ENCODE measurements at regions not wholly inside any gene's neighbourhood (a gene's known extent, or its start where the extent isn't known, plus 50 kb on each side); places are given as distances from the start of the nearest gene placed in this dataset.

- no peak overlapping the region for H3K27ac ChIP-seq (ENCODE audit: low read depth, low read length)
- no peak overlapping the region for H3K9ac ChIP-seq (ENCODE audit: low read length)
- peaks cover 4% of the 10 kb centered on the region for H3K9me3 ChIP-seq (ENCODE audit: low read length)
- no peaks in the 10 kb centered on the region for H3K27me3 ChIP-seq (ENCODE audit: control insufficient read depth in 1 of 2, insufficient read depth in 2 of 2, low read length in 2 of 2)
- H3K4me1 ChIP-seq (ENCODE audit: insufficient read depth, low read length): no peaks in the 10 kb centered on the region
- no peaks in the 10 kb centered on the region for H3K36me3 ChIP-seq (ENCODE audit: insufficient read depth, low read length)
- no peak overlapping the region for H3K4me3 ChIP-seq (ENCODE audit: low read depth in 1 of 2, low read length in 2 of 2)
These were observed 148.2 kb upstream of the WNT4 start for GRCh38 chr1:22291057-22291456.

- H3K27ac ChIP-seq (ENCODE audit: low read depth, low read length): no peak overlapping the region
- no peaks in the 10 kb centered on the region for H3K27me3 ChIP-seq (ENCODE audit: control insufficient read depth in 1 of 2, insufficient read depth in 2 of 2, low read length in 2 of 2)
- H3K4me1 ChIP-seq (ENCODE audit: insufficient read depth, low read length): no peaks in the 10 kb centered on the region
- no peak overlapping the region for H3K4me3 ChIP-seq (ENCODE audit: low read depth in 1 of 2, low read length in 2 of 2)
- peaks cover 4% of the 10 kb centered on the region for H3K9me3 ChIP-seq (ENCODE audit: low read length)
- H3K36me3 ChIP-seq (ENCODE audit: insufficient read depth, low read length): no peaks in the 10 kb centered on the region
- no peak overlapping the region for H3K9ac ChIP-seq (ENCODE audit: low read length)
These were observed 148.6 kb upstream of the WNT4 start for GRCh38 chr1:22291494-22291893.

- Histone ChIP-seq H3K27me3 (ENCODE audit: control insufficient read depth in 1 of 2, insufficient read depth in 2 of 2, low read length in 2 of 2) (peaks cover 0 to under 1% of the 10 kb centered on the region in 2 donors), H3K4me1 (ENCODE audit: insufficient read depth, low read length) (no peaks in the 10 kb centered on the region), H3K36me3 (ENCODE audit: insufficient read depth, low read length) (no peaks in the 10 kb centered on the region), H3K4me3 (ENCODE audit: low read depth in 1 of 2, low read length in 2 of 2) (no peak overlapping the region), H3K9me3 (ENCODE audit: low read length) (peaks cover 4% of the 10 kb centered on the region), H3K27ac (ENCODE audit: low read depth, low read length) (no peak overlapping the region), H3K9ac (ENCODE audit: low read length) (no peak overlapping the region)
These were observed 149.3 kb upstream of the WNT4 start for GRCh38 chr1:22292011-22292788.

GRCh38 chr1:22295396-22295795 lies 152.5 kb upstream of the WNT4 start:
- Histone ChIP-seq H3K27ac (ENCODE audit: low read depth, low read length) (no peak overlapping the region), H3K4me3 (ENCODE audit: low read depth in 1 of 2, low read length in 2 of 2) (no peak overlapping the region), H3K27me3 (ENCODE audit: control insufficient read depth in 1 of 2, insufficient read depth in 2 of 2, low read length in 2 of 2) (peaks cover 0 to 5% of the 10 kb centered on the region in 2 donors), H3K36me3 (ENCODE audit: insufficient read depth, low read length) (no peaks in the 10 kb centered on the region), H3K9ac (ENCODE audit: low read length) (no peak overlapping the region), H3K4me1 (ENCODE audit: insufficient read depth, low read length) (no peaks in the 10 kb centered on the region), H3K9me3 (ENCODE audit: low read length) (peaks cover 4% of the 10 kb centered on the region)

- peaks cover 0 to 5% of the 10 kb centered on the region in 2 donors for H3K27me3 ChIP-seq (ENCODE audit: control insufficient read depth in 1 of 2, insufficient read depth in 2 of 2, low read length in 2 of 2)
- H3K4me3 ChIP-seq (ENCODE audit: low read depth in 1 of 2, low read length in 2 of 2): no peak overlapping the region
- H3K9me3 ChIP-seq (ENCODE audit: low read length): peaks cover 4% of the 10 kb centered on the region
- no peak overlapping the region for H3K27ac ChIP-seq (ENCODE audit: low read depth, low read length)
- H3K4me1 ChIP-seq (ENCODE audit: insufficient read depth, low read length): no peaks in the 10 kb centered on the region
- H3K36me3 ChIP-seq (ENCODE audit: insufficient read depth, low read length): no peaks in the 10 kb centered on the region
- no peak overlapping the region for H3K9ac ChIP-seq (ENCODE audit: low read length)
These were observed 153.0 kb upstream of the WNT4 start for GRCh38 chr1:22295856-22296255.

- Histone ChIP-seq H3K9me3 (ENCODE audit: low read length) (peaks cover 4% of the 10 kb centered on the region), H3K27me3 (ENCODE audit: control insufficient read depth in 1 of 2, insufficient read depth in 2 of 2, low read length in 2 of 2) (peaks cover 0 to 5% of the 10 kb centered on the region in 2 donors), H3K4me1 (ENCODE audit: insufficient read depth, low read length) (no peaks in the 10 kb centered on the region), H3K4me3 (ENCODE audit: low read depth in 1 of 2, low read length in 2 of 2) (no peak overlapping the region), H3K27ac (ENCODE audit: low read depth, low read length) (no peak overlapping the region), H3K36me3 (ENCODE audit: insufficient read depth, low read length) (no peaks in the 10 kb centered on the region), H3K9ac (ENCODE audit: low read length) (no peak overlapping the region)
These were observed 154.0 kb upstream of the WNT4 start for GRCh38 chr1:22296701-22297591.

- H3K27me3 ChIP-seq (ENCODE audit: control insufficient read depth in 1 of 2, insufficient read depth in 2 of 2, low read length in 2 of 2): peaks cover 0 to 5% of the 10 kb centered on the region in 2 donors
- H3K9ac ChIP-seq (ENCODE audit: low read length): no peak overlapping the region
- H3K4me1 ChIP-seq (ENCODE audit: insufficient read depth, low read length): no peaks in the 10 kb centered on the region
- no peak overlapping the region for H3K4me3 ChIP-seq (ENCODE audit: low read depth in 1 of 2, low read length in 2 of 2)
- no peaks in the 10 kb centered on the region for H3K36me3 ChIP-seq (ENCODE audit: insufficient read depth, low read length)
- no peak overlapping the region for H3K27ac ChIP-seq (ENCODE audit: low read depth, low read length)
- peaks cover 4% of the 10 kb centered on the region for H3K9me3 ChIP-seq (ENCODE audit: low read length)
These were observed 153.7 kb upstream of the ZBTB40 start for GRCh38 chr1:22297999-22298398.

- Histone ChIP-seq H3K4me1 (ENCODE audit: insufficient read depth, low read length) (no peaks in the 10 kb centered on the region), H3K27ac (ENCODE audit: low read depth, low read length) (no peak overlapping the region), H3K4me3 (ENCODE audit: low read depth in 1 of 2, low read length in 2 of 2) (no peak overlapping the region), H3K9ac (ENCODE audit: low read length) (no peak overlapping the region), H3K36me3 (ENCODE audit: insufficient read depth, low read length) (no peaks in the 10 kb centered on the region), H3K27me3 (ENCODE audit: control insufficient read depth in 1 of 2, insufficient read depth in 2 of 2, low read length in 2 of 2) (no peaks in the 10 kb centered on the region), H3K9me3 (ENCODE audit: low read length) (no peaks in the 10 kb centered on the region)
These were observed 147.8 kb upstream of the ZBTB40 start for GRCh38 chr1:22303816-22304215.

- Histone ChIP-seq H3K27me3 (ENCODE audit: control insufficient read depth in 1 of 2, insufficient read depth in 2 of 2, low read length in 2 of 2) (no peaks in the 10 kb centered on the region), H3K4me3 (ENCODE audit: low read depth in 1 of 2, low read length in 2 of 2) (no peak overlapping the region), H3K36me3 (ENCODE audit: insufficient read depth, low read length) (no peaks in the 10 kb centered on the region), H3K9me3 (ENCODE audit: low read length) (no peaks in the 10 kb centered on the region), H3K9ac (ENCODE audit: low read length) (no peak overlapping the region), H3K4me1 (ENCODE audit: insufficient read depth, low read length) (no peaks in the 10 kb centered on the region), H3K27ac (ENCODE audit: low read depth, low read length) (no peak overlapping the region)
These were observed 142.1 kb upstream of the ZBTB40 start for GRCh38 chr1:22309572-22309971.

GRCh38 chr1:22311461-22311860 lies 140.2 kb upstream of the ZBTB40 start:
- Histone ChIP-seq H3K27ac (ENCODE audit: low read depth, low read length) (no peak overlapping the region), H3K9ac (ENCODE audit: low read length) (no peak overlapping the region), H3K4me3 (ENCODE audit: low read depth in 1 of 2, low read length in 2 of 2) (no peak overlapping the region), H3K27me3 (ENCODE audit: control insufficient read depth in 1 of 2, insufficient read depth in 2 of 2, low read length in 2 of 2) (no peaks in the 10 kb centered on the region), H3K9me3 (ENCODE audit: low read length) (no peaks in the 10 kb centered on the region), H3K4me1 (ENCODE audit: insufficient read depth, low read length) (no peaks in the 10 kb centered on the region), H3K36me3 (ENCODE audit: insufficient read depth, low read length) (no peaks in the 10 kb centered on the region)

GRCh38 chr1:22313321-22313720 lies 138.3 kb upstream of the ZBTB40 start:
- no peaks in the 10 kb centered on the region for H3K36me3 ChIP-seq (ENCODE audit: insufficient read depth, low read length)
- H3K27me3 ChIP-seq (ENCODE audit: control insufficient read depth in 1 of 2, insufficient read depth in 2 of 2, low read length in 2 of 2): no peaks in the 10 kb centered on the region

More at GRCh38 chr1:22313321-22313720, 138.3 kb upstream of the ZBTB40 start:
- no peak overlapping the region for H3K4me3 ChIP-seq (ENCODE audit: low read depth in 1 of 2, low read length in 2 of 2)
- H3K9me3 ChIP-seq (ENCODE audit: low read length): no peaks in the 10 kb centered on the region
- no peaks in the 10 kb centered on the region for H3K4me1 ChIP-seq (ENCODE audit: insufficient read depth, low read length)
- H3K27ac ChIP-seq (ENCODE audit: low read depth, low read length): no peak overlapping the region
- no peak overlapping the region for H3K9ac ChIP-seq (ENCODE audit: low read length)

Data from muscle layer of colon (tissue), 2 donors.